DND-41 (cell line): ENCODE measurements at regions not wholly inside any gene's neighbourhood (a gene's known extent, or its start where the extent isn't known, plus 50 kb on each side); places are given as distances from the start of the nearest gene placed in this dataset.

ENCODE experiments used
- EZH2 ChIP-seq: IDR thresholded peaks from 3 replicates; pipeline ENCODE4 v1.6.1; 2012; ENCODE audit warnings: borderline replicate concordance, low read depth, mild to moderate bottlenecking, moderate library complexity, low read length, inconsistent platforms; ENCODE audit not compliant: severe bottlenecking
- TF ChIP-seq, protein P1 (sequence below): IDR thresholded peaks from 2 replicates; pipeline ENCODE4 v1.5.1; 2012; ENCODE audit warnings: borderline replicate concordance, low read length, moderate library complexity, mild to moderate bottlenecking; ENCODE audit not compliant: poor library complexity, severe bottlenecking; ENCODE audit errors: extremely low read depth

DNA sequence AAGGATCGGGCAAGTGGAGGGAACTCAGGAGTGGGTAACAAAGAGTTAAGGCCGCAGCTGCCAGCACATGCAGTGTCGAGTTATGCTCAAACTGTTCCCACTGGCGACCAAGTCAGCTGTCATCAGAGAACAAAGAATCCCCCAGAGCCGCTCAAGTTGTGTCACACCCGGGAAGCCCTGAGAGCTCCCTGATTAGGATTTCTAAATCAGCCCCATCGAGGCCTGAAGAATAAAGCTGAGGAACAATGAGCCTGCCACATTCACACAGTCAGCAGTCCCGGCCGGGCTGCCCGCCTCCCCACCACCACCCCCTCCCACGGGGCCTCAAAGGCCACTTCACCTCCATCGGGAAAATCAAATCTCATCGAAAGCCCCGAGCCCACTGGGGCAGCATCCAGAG, 84.5 kb downstream of the SOX9 start:
- TF ChIP-seq, protein P1, sequence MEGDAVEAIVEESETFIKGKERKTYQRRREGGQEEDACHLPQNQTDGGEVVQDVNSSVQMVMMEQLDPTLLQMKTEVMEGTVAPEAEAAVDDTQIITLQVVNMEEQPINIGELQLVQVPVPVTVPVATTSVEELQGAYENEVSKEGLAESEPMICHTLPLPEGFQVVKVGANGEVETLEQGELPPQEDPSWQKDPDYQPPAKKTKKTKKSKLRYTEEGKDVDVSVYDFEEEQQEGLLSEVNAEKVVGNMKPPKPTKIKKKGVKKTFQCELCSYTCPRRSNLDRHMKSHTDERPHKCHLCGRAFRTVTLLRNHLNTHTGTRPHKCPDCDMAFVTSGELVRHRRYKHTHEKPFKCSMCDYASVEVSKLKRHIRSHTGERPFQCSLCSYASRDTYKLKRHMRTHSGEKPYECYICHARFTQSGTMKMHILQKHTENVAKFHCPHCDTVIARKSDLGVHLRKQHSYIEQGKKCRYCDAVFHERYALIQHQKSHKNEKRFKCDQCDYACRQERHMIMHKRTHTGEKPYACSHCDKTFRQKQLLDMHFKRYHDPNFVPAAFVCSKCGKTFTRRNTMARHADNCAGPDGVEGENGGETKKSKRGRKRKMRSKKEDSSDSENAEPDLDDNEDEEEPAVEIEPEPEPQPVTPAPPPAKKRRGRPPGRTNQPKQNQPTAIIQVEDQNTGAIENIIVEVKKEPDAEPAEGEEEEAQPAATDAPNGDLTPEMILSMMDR, result no peak
- TF ChIP-seq EZH2, result no peak
